HK-2 (cell line): ENCODE measurements at regions not wholly inside any gene's neighbourhood (a gene's known extent, or its start where the extent isn't known, plus 50 kb on each side); places are given as distances from the start of the nearest gene placed in this dataset.

Experiments
- DNase-seq: peaks from one replicate; pipeline ENCODE4 v3.0.0-alpha.2; 2018; ENCODE audit not compliant: unreplicated experiment

- DNase-seq: no peak
Measured at GRCh38 chr7:33754933-33755928, 150.1 kb upstream of the BMPER start.

- DNase-seq: no peak
Measured at GRCh38 chr7:33757050-33757449, 148.3 kb upstream of the BMPER start.

DNA sequence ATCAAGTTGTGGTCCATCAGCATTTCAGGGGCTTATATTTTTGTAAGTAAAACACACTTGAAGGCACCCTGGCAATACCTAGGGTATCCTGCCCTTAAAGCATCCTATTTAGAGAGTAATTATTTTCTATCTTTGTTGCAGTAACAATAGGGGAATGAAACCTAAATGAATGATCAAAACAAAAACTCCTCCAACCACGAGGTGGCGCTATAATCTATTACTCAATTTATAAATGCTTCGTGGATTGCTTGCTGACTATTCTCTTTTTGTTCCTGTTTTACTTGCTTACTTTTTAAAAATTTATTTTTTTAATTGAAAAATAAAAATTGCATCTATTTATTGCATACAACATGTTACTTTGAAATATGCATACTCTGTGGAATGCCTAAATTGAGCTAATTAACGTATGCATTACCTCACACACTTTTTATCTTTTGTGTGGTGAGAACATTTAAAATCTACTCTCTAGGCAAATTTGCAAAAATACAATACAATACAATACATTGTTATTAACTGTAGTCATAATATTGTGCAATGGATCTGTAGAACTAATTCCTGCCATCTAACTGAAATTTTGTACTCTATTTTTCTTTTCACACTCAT, 147.7 kb upstream of the BMPER start:
- peak; percentile 18 for DNase-seq

DNA sequence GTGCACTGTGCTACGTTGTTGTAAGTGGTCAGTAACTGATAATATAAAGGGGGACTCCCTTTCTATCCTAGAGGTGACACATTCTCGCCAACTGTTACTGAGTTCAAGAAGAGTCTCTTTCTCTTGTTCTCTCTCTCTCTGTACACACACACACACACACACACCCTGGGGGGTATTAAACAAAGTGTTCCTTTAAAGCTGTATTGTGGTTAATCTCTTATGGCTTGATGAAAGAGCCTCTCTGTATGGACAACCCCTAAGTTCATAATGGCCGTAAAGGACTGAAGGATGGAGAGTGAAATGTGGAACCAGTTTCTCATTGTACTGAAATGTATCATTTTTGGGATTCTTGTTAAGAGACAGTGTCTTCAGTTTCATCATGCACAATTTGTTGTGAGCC, 145.2 kb upstream of the BMPER start:
- no peak for DNase-seq

DNA sequence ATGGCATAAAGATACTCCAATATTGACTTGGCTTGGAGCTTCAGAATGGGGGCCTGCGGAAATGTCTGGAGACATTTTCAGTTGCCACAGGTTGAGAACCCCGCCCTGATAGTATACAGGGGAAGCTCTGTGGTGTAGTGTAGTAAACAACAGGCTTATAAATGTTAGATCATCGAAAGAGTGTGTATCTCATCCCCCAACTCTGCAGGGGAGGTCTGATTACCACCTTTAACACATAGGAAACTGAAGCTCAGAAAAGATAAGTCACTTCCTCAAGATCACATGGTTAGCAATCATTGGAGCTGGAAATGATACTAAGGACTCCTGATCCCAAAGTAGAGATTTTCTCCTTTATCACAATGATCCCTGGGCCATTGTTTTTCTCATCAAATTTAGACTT, 144.5 kb upstream of the BMPER start:
- no peak for DNase-seq

- no peak for DNase-seq
Measured at GRCh38 chr7:33761449-33762080, 143.8 kb upstream of the BMPER start.

DNA sequence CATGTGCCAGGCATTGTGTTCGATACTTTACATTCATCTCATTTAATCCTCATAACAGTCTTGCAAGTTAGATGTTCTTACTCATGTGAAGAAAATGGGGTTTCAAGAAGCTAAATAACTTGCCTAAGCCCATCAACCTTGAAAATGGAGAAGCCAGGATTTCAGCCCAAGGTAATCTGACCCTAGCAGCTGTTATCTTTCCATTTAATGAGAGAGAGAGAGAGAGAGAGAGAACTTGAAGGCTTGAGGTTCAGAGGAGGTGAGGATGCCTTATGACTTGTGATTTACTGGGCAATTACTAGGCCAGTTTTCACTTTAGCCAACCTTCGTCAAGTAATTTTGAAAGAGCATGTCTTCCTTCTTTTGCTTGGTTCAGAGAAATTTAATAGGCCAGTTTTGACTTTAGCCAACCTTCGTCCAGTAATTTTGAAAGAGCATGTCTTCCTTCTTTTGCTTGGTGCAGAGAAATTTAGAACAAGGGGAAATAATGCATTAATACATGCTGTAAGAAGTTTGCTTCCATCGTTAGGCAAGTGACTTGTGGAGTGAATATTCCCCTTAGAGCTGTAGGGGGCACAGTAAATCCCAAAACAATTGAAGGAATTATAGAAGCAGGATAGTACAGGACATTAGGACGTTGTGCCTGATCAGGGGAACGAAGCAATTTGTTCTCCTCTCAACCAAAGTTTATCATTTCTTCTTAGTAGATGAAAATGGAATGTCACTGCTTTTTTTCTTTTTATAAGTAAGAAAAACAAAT, 143.0 kb upstream of the BMPER start:
- DNase-seq: no peak

DNA sequence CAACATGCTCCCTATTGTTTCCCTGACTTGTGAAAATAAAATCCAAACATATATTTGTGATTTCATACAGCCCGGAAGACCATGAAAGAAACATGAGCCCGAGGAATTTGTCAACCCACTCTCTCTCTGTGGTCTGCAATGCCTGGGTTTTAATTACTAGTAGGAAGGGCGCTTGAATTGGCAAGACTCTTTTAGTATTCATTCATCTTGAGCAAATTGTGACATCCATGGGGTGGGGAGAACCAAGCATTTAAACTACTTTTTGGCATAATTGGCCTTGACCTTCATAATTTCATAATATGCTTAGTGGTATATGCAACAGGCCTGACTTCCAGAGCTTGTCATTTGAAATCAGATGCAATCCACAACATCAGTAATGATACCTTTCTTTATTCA, 142.4 kb upstream of the BMPER start:
- no peak for DNase-seq

DNA sequence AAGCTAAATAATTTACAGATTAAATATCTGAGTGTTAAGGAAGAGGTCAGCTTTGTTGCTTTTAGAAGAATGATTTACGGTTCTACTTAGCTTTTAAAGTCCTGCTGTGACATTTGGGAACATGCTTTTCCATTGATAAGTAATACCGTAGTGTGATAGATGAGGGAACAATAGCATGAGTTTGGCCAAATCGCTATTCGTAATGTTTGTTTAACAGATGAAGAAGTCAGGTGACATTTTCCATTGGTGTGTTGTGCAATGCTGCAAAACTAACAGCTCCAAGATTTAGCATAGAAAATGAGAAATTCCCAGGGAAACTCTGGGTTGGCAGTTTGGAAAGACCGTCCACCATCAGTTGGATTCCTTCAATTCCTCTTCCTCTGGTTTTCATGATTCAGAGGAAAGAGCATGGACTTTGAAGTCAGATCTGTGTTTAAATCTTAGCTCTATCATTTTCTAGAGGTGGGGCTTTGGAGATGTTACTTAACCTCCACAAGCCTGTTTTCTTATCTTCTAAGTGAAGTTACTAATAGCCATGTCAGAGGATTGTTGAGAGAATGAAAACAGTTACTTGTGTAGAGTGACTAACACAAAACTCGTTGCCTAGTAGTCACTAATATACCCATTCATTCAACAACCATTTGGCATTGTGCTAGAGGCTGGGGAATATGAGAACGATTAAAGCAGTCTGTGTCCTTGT, 140.4 kb upstream of the BMPER start:
- DNase-seq: no peak

- no peak for DNase-seq
Measured at GRCh38 chr7:33766405-33766804, 138.9 kb upstream of the BMPER start.

DNA sequence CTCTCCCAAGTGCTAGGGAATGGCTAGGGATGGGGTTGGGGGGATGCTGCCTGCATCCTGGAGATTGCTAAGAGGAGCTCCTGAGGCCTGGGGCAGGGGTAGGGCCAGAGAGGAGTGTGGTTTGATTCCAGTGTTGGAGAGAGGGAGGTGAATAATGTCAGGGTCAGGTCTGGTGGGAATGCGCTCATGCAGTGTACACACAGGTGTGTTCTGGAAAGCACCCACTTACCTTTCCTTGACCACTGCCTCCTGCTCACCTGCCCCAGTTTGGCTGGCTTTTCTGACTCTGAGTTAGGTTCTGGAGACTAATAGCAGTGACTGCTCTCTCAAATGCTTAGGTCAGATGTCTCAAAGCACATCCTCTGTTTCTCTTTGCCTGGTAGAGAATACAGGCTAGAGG, 135.4 kb upstream of the BMPER start:
- DNase-seq: no peak

- DNase-seq: no peak
Measured at GRCh38 chr7:33770576-33770975, 134.8 kb upstream of the BMPER start.

GRCh38 chr7:33771422-33771821, 133.9 kb upstream of the BMPER start:
- no peak for DNase-seq

- DNase-seq: no peak
Measured at GRCh38 chr7:33773053-33773452, 132.3 kb upstream of the BMPER start.

DNA sequence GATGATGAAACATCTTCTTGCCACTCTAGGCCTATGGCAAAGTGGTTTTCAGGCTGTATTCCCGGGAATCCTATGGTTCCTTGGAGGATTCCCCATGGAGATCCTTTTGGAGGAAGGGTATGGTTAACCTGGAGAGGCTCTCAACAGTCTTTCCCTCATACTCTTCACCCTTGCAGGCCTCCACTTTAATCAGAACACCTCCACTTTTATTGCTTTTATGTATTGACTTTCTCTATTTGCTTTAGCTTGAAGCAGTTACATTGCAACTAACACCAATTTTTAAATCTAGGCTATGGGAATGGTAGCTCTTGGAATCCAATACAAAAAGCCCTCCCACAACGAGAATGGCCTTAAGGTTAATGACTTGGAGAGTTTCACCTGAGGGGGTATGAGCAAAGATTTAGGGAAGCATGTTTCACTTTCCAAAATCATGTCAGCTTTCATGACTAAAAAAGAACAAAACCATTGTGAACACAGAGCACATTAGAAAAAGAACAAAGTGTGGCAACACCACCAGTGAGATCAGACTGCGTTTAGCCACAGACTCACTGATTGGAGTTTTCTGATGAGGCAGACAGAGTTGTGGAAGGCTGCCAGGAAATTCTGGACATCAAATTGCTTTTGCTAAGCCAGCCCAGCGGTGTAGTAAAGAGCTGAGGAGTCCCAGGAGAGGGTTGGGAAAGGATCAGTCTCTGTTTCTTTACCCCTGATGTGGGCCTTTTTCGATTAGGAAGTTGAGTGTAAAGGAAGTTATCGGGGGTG, 130.4 kb upstream of the BMPER start:
- no peak for DNase-seq

GRCh38 chr7:33775790-33776189, 129.5 kb upstream of the BMPER start:
- DNase-seq: no peak

- DNase-seq: no peak
Measured at GRCh38 chr7:33776788-33777187, 128.6 kb upstream of the BMPER start.

DNA sequence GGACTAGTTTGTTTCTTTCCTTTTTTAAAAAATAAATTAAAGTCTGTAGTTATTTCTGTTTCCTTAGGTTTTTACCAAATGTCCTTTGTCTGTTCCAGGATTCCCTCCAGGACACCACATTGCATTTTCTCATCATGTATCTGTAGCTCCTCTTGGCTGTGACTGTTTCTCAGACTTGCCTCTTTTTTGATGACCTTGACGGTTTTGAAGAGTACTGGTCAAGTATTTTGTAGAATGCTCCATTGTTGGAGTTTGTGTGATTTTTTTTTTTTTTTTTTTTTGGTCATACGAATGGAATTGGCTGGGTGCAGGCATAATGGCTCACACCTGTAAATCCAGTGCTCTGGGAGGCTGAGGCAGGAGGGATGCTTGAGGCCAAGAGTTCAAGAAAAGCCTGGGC, 127.1 kb upstream of the BMPER start:
- no peak for DNase-seq

GRCh38 chr7:33779216-33779615, 126.1 kb upstream of the BMPER start:
- DNase-seq: no peak

DNA sequence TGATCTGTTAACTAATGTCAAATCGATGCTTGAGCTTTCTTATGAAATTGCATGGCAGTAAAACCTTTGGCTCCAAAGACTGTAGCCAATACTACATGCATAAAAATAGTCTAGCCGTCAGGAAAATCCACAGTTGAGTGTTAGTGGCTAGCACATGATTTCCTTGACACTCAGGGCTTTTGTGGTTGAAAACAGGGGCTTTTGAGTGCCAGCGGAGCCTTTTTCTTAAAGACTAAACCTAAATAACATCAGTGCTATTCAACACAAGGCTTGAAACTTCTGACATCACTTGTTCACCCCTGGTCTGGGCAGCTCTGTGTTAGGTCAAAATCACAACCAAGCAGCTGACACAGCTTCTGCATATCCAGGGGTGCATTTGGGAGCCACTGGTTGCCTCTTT, 124.2 kb upstream of the BMPER start:
- no peak for DNase-seq

GRCh38 chr7:33781796-33782195, 123.5 kb upstream of the BMPER start:
- no peak for DNase-seq
